ENCODE measurements at regions not wholly inside any gene's neighbourhood (a gene's known extent, or its start where the extent isn't known, plus 50 kb on each side); places are given as distances from the start of the nearest gene placed in this dataset.
"Not testable (repeated sequence)": the region's sequence is repeated elsewhere in the genome, so short reads cannot be mapped to it uniquely, and the experiment has no call there.

GRCh38 chr3:6242104-6242503, 618.8 kb upstream of the GRM7 start:
- DNase-seq: no peak

GRCh38 chr3:6248528-6248927, 612.4 kb upstream of the GRM7 start:
- DNase-seq: no peak

GRCh38 chr3:6249679-6250078, 611.2 kb upstream of the GRM7 start:
- no peak for DNase-seq

GRCh38 chr3:6250167-6250566, 610.7 kb upstream of the GRM7 start:
- no peak for DNase-seq

- no peak for DNase-seq
These were observed 609.1 kb upstream of the GRM7 start for GRCh38 chr3:6251612-6252400.

GRCh38 chr3:6254490-6254889, 606.4 kb upstream of the GRM7 start:
- DNase-seq: no peak

GRCh38 chr3:6255229-6255628, 605.7 kb upstream of the GRM7 start:
- no peak for DNase-seq

GRCh38 chr3:6260551-6261191, 600.2 kb upstream of the GRM7 start:
- DNase-seq: no peak

- DNase-seq: no peak
These were observed 598.9 kb upstream of the GRM7 start for GRCh38 chr3:6262010-6262409.

- no peak for DNase-seq
These were observed 596.9 kb upstream of the GRM7 start for GRCh38 chr3:6264036-6264435.

GRCh38 chr3:6264906-6265305, 596.0 kb upstream of the GRM7 start:
- no peak for DNase-seq

- DNase-seq: no peak
These were observed 594.8 kb upstream of the GRM7 start for GRCh38 chr3:6266135-6266534.

GRCh38 chr3:6273878-6274277, 587.0 kb upstream of the GRM7 start:
- no peak for DNase-seq

- no peak for DNase-seq
These were observed 579.3 kb upstream of the GRM7 start for GRCh38 chr3:6281662-6282061.

GRCh38 chr3:6282918-6283317, 578.0 kb upstream of the GRM7 start:
- no peak for DNase-seq

GRCh38 chr3:6287088-6287875, 573.6 kb upstream of the GRM7 start:
- no peak for DNase-seq

- DNase-seq: no peak
These were observed 559.3 kb upstream of the GRM7 start for GRCh38 chr3:6301626-6302025.

GRCh38 chr3:6315906-6316305, 545.0 kb upstream of the GRM7 start:
- DNase-seq: no peak

GRCh38 chr3:6321999-6322398, 538.9 kb upstream of the GRM7 start:
- no peak for DNase-seq

- DNase-seq: no peak
These were observed 534.1 kb upstream of the GRM7 start for GRCh38 chr3:6326771-6327170.

- DNase-seq: not testable (repeated sequence)
These were observed 520.0 kb upstream of the GRM7 start for GRCh38 chr3:6340980-6341325.

- no peak for DNase-seq
These were observed 509.2 kb upstream of the GRM7 start for GRCh38 chr3:6351752-6352151.

GRCh38 chr3:6354653-6355052, 506.3 kb upstream of the GRM7 start:
- DNase-seq: no peak

- no peak for DNase-seq
These were observed 498.5 kb upstream of the GRM7 start for GRCh38 chr3:6362406-6362805.
